ENCODE measurements at regions not wholly inside any gene's neighbourhood (a gene's known extent, or its start where the extent isn't known, plus 50 kb on each side); places are given as distances from the start of the nearest gene placed in this dataset.

DNA sequence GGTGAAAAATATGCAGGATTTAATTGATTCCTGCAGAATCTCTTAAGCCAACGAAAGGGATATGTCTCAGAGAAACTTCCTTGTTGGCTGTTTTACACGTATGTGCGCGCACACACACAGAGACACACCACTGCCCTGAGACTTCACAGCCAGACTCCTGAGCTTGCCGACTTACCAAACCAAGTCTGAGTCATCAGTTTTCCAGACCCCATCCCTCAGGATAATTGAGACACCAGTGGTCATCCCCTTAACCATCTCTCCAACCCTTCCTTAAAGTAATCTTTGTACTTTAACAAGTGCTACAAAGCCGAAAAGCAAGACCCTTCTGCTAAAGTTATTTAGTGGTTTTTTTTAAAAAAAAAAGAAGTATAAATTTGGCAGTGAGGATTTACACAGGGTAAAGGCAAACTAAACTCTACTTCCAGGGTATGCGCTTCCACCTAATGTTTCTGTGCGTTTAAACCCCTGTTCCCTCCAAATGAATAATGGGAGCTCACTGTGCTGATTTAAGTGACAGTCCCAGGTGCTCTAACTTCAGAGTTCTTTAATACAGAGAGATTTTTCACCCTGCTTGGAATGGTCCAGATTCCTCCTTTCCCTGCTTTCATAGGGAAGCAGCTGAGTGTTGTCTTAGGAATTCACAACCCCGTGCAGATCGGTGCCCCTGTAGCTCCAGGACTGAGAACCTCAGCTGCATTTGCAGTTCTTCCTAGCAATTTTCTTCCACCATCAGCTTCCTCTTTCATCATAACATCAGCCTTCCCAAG is 198.5 kb downstream of the INHBA start:
- H3K27ac ChIP-seq, result no peak overlapping the region
- no peaks in the 10 kb centered on the region for H3K36me3 ChIP-seq
- no peaks in the 10 kb centered on the region for H3K4me1 ChIP-seq
- no peaks in the 10 kb centered on the region for H3K27me3 ChIP-seq (ENCODE audit: low read depth)
- DNase-seq (no peak), ATAC-seq (no peak)
- H3K4me3 ChIP-seq, result no peak overlapping the region
- TF ChIP-seq, protein P1, sequence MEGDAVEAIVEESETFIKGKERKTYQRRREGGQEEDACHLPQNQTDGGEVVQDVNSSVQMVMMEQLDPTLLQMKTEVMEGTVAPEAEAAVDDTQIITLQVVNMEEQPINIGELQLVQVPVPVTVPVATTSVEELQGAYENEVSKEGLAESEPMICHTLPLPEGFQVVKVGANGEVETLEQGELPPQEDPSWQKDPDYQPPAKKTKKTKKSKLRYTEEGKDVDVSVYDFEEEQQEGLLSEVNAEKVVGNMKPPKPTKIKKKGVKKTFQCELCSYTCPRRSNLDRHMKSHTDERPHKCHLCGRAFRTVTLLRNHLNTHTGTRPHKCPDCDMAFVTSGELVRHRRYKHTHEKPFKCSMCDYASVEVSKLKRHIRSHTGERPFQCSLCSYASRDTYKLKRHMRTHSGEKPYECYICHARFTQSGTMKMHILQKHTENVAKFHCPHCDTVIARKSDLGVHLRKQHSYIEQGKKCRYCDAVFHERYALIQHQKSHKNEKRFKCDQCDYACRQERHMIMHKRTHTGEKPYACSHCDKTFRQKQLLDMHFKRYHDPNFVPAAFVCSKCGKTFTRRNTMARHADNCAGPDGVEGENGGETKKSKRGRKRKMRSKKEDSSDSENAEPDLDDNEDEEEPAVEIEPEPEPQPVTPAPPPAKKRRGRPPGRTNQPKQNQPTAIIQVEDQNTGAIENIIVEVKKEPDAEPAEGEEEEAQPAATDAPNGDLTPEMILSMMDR (IDR thresholded peaks at IDR 0.05), result no peak
- no peaks in the 10 kb centered on the region for H3K9me3 ChIP-seq
- intact Hi-C loops (cut with DNase I), result no loop called here

DNA sequence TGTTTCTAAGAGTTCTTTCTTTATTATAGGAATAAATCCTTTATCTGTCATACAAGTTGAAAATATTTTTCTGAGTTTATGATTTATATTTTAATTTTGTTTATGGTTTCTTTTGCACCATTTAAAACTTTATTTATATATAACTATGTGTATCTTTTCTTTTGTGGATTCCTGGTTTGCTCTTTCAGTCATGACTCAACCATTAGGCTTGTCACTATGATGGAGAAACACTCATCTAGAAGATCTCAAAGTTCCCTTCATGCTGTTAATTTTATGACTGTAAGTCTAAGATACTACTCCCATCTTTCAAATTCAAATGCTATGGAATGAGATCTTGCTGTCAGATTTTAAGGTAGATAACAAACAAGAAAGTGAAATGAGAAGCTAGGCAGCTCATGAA is 199.5 kb downstream of the INHBA start:
- no peak for DNase-seq
- Histone ChIP-seq H3K27me3 (ENCODE audit: low read depth) (no peaks in the 10 kb centered on the region), H3K4me3 (no peak overlapping the region), H3K27ac (no peak overlapping the region), H3K36me3 (no peaks in the 10 kb centered on the region), H3K4me1 (no peaks in the 10 kb centered on the region), H3K9me3 (no peaks in the 10 kb centered on the region)
- TF ChIP-seq, protein P1 (IDR thresholded peaks at IDR 0.05), result no peak
- intact Hi-C loops (cut with DNase I), result no loop called here
- ATAC-seq, result no peak

DNA sequence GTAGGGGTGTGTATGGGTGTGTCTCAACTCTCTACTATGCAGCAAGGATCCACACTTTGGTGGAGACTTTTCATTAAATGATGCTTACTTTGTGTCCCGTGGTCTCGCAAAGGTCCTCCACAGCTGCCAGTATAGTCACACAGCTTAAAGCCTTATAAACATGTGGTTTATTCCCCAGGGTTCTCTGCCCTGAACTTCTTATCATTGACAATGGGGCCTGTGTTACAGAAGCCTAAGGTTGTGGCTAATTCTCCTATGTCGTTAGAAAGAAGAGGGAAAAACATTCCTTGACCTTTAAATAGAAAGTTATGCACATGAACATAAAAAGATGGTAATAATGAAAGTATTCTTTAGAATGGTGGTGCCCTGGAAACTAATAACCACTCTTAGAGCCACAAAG is 201.4 kb downstream of the INHBA start:
- Histone ChIP-seq H3K27me3 (ENCODE audit: low read depth) (no peaks in the 10 kb centered on the region), H3K9me3 (no peaks in the 10 kb centered on the region), H3K4me3 (no peak overlapping the region), H3K27ac (no peak overlapping the region), H3K4me1 (no peaks in the 10 kb centered on the region), H3K36me3 (no peaks in the 10 kb centered on the region)
- DNase-seq, result no peak
- TF ChIP-seq, protein P1 (IDR thresholded peaks at IDR 0.05), result no peak
- no peak for ATAC-seq
- intact Hi-C loops (cut with DNase I), result no loop called here

DNA sequence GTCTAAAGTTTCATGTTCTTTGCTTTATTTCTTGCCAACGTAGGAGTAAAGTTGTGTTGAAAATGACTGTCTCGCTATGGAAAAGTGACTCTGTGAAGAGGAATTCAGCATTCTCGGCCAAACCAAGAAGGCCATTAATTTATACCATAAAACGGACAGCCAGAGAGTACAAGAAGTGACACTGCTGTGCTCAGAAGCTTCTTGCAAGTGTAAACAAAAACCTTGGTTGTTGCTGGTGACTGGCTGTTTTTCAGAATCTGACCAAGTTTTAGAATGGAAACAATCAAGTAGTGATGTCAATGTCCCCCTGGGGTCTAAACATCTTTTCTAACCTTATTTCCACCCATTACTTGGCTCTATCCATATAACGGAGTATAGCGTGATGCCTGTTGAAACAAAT is 201.9 kb downstream of the INHBA start:
- H3K4me1 ChIP-seq, result no peaks in the 10 kb centered on the region
- H3K27ac ChIP-seq, result no peak overlapping the region
- no peak for DNase-seq
- no peaks in the 10 kb centered on the region for H3K36me3 ChIP-seq
- intact Hi-C loops (cut with DNase I), result no loop called here
- TF ChIP-seq, protein P1 (IDR thresholded peaks at IDR 0.05), result no peak
- no peak overlapping the region for H3K4me3 ChIP-seq
- H3K9me3 ChIP-seq, result no peaks in the 10 kb centered on the region
- no peak for ATAC-seq
- H3K27me3 ChIP-seq (ENCODE audit: low read depth), result no peaks in the 10 kb centered on the region

DNA sequence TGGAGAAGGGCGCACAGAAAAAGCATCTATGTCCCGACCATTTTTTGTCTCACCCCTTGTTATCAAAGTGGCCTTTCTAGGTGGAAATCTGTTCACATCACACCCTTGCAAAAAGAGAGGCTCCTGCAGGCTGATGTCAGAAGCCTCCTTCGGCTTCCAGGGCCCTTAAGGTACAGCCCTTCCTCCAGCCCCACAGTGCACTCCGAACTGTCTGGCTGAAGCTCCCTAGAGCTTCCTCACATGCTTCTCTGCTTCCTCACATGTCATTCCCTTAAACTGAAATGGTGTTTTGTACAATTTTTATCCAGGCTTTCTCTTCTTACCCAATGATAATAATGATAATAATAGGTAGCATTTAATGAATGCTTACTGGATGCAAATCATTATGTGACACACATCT is 210.3 kb downstream of the INHBA start:
- no peaks in the 10 kb centered on the region for H3K36me3 ChIP-seq
- H3K4me1 ChIP-seq, result no peaks in the 10 kb centered on the region
- no peak overlapping the region for H3K27ac ChIP-seq
- no peak overlapping the region for H3K4me3 ChIP-seq
- no peaks in the 10 kb centered on the region for H3K27me3 ChIP-seq (ENCODE audit: low read depth)
- no peak for ATAC-seq
- intact Hi-C loops (cut with DNase I), result no loop called here
- H3K9me3 ChIP-seq, result no peaks in the 10 kb centered on the region
- TF ChIP-seq, protein P1 (IDR thresholded peaks at IDR 0.05), result no peak
- DNase-seq, result no peak
